Stomach (tissue), 8 donors: ENCODE measurements at regions not wholly inside any gene's neighbourhood (a gene's known extent, or its start where the extent isn't known, plus 50 kb on each side); places are given as distances from the start of the nearest gene placed in this dataset.
"Not testable (repeated sequence)": the region's sequence is repeated elsewhere in the genome, so short reads cannot be mapped to it uniquely, and the experiment has no call there.

Experiments used
- DNase-seq, 2 donors: peaks; one replicate each; pipeline versions ENCODE4 v3.0.0 to v3.0.0-alpha.2; 2013 to 2019
- H3K27ac ChIP-seq, 5 donors: fragments of 200-600 bp in 4 of 5; sonication (generic) in 4 of 5; one replicate each; pipeline ENCODE4 v1.5.1; 2013 to 2019; ENCODE audit warnings: mild to moderate bottlenecking in 1 of 5, moderate library complexity in 1 of 5
- H3K27me3 ChIP-seq, 3 donors: fragments of 200-600 bp; sonication (generic); one replicate each; pipeline ENCODE4 v1.5.1; 2017 to 2019; ENCODE audit warnings: mixed run types in 1 of 3
- H3K36me3 ChIP-seq, 4 donors: fragments of 200-600 bp; sonication (generic); 1 replicate in 3 of 4; 2 replicates in 1 of 4; pipeline ENCODE4 v1.5.1; 2016 to 2019
- H3K4me1 ChIP-seq, 4 donors: fragments of 200-600 bp; sonication (generic); one replicate each; pipeline ENCODE4 v1.5.1; 2016 to 2019
- H3K4me3 ChIP-seq, 4 donors: fragments of 200-600 bp; sonication (generic) in 3 of 4; one replicate each; pipeline ENCODE4 v1.5.1; 2016 to 2019; ENCODE audit warnings: mild to moderate bottlenecking in 1 of 4
- H3K9me3 ChIP-seq, 4 donors: fragments of 200-600 bp; sonication (generic); one replicate each; pipeline ENCODE4 v1.5.1; 2016 to 2019
- EP300 ChIP-seq: sonication (generic); formaldehyde crosslinking; IDR thresholded peaks from one replicate; pipeline ENCODE4 v1.6.1; 2017; ENCODE audit warnings: antibody characterized with exemption
- POLR2A ChIP-seq, 4 donors: fragments of 450-650 bp; IDR thresholded peaks; one replicate each; pipeline ENCODE4 v1.6.1; 2016; ENCODE audit warnings: antibody characterized with exemption in 4 of 4, control low read depth in 2 of 4, mild to moderate bottlenecking in 1 of 4, moderate library complexity in 1 of 4
- POLR2AphosphoS5 ChIP-seq, 3 donors: sonication (generic); formaldehyde crosslinking; IDR thresholded peaks; one replicate each; pipeline ENCODE4 v1.6.1; 2016; ENCODE audit warnings: antibody characterized with exemption in 3 of 3
- WGBS, 5 donors: extraction: QIAGEN DNeasy Blood & Tissue Kit in 3 of 5; methylation state at CpG; one replicate each; pipeline versions ENCODE4 v1.1.5 to v1.1.7; 2013 to 2018; 5-methylcytosine and 5-hydroxymethylcytosine counted together
- intact Hi-C: fragments of 100-400 bp; cut with DNase I; formaldehyde crosslinking; loops from one replicate; pipeline ENCODE4 v1.15.1; 2023; ENCODE audit warnings: low total_unique reads
- TF ChIP-seq, protein P1 (sequence below), 7 experiments: fragments of 450-650 bp in 4 of 7; fragments of 200-600 bp in 3 of 7; sonication (generic) in 3 of 7; IDR thresholded peaks; one replicate each; pipeline ENCODE4 v1.5.1; 2016 to 2019; ENCODE audit warnings: antibody characterized with exemption in 7 of 7, control low read depth in 2 of 7, mild to moderate bottlenecking in 1 of 7
- donor health status: healthy with polysubstance abuse.
- donor health status: Bipolar disorder and iron deficiency.
- donor health status: healthy.

GRCh38 chrX:28126886-28127285 lies 145.6 kb upstream of the DCAF8L1 start:
- Histone ChIP-seq H3K9me3 (peaks cover 0 to 6% (median 0%) of the 10 kb centered on the region in 4 donors), H3K27ac (no peak overlapping the region), H3K4me1 (no peaks in the 10 kb centered on the region), H3K4me3 (no peak overlapping the region), H3K36me3 (no peaks in the 10 kb centered on the region), H3K27me3 (no peaks in the 10 kb centered on the region)
- no peak for TF ChIP-seq EP300
- no peak for TF ChIP-seq POLR2A (IDR thresholded peaks at IDR 0.05)
- intact Hi-C loops, result no loop called here
- DNase-seq, result no peak

DNA sequence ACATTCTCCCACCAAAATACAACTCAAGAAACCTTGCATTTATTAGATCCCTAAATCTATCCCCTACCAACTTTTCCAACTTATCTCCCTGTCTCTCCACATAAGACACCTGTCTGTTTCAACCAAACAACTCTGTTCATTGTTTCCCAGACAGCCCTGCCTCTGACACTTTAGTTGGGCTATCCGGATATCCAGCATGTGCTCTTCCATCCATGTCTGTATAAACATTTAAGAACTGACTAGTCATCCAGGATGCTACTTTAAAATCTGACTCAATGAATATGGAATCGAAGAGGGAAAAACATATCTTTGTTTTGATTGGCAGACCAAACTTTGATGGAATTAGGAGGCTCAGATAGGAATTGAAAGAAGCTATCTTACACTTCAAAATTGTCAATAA lies 143.2 kb upstream of the DCAF8L1 start:
- TF ChIP-seq POLR2AphosphoS5 (IDR thresholded peaks at IDR 0.05) (no peak), EP300 (no peak), POLR2A (IDR thresholded peaks at IDR 0.05) (no peak)
- TF ChIP-seq, protein P1, sequence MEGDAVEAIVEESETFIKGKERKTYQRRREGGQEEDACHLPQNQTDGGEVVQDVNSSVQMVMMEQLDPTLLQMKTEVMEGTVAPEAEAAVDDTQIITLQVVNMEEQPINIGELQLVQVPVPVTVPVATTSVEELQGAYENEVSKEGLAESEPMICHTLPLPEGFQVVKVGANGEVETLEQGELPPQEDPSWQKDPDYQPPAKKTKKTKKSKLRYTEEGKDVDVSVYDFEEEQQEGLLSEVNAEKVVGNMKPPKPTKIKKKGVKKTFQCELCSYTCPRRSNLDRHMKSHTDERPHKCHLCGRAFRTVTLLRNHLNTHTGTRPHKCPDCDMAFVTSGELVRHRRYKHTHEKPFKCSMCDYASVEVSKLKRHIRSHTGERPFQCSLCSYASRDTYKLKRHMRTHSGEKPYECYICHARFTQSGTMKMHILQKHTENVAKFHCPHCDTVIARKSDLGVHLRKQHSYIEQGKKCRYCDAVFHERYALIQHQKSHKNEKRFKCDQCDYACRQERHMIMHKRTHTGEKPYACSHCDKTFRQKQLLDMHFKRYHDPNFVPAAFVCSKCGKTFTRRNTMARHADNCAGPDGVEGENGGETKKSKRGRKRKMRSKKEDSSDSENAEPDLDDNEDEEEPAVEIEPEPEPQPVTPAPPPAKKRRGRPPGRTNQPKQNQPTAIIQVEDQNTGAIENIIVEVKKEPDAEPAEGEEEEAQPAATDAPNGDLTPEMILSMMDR (IDR thresholded peaks at IDR 0.05), result no peak
- intact Hi-C loops, result no loop called here
- Histone ChIP-seq H3K27ac (no peak overlapping the region), H3K36me3 (no peaks in the 10 kb centered on the region), H3K9me3 (peaks cover 0 to 5% (median 0%) of the 10 kb centered on the region in 4 donors), H3K27me3 (no peaks in the 10 kb centered on the region), H3K4me3 (no peak overlapping the region), H3K4me1 (no peaks in the 10 kb centered on the region)
- WGBS, 5 donors, result 63 to 89% (median 70%) methylated on average over 2 of the region's 2 CpGs
- DNase-seq, result no peak

- WGBS, 5 donors, result 86 to 99% (median 89%) methylated on average over 6 to 8 of the region's 8 CpGs
- H3K4me1 ChIP-seq, result not testable (repeated sequence)
These were observed 139.5 kb upstream of the DCAF8L1 start for GRCh38 chrX:28120580-28121245.

DNA sequence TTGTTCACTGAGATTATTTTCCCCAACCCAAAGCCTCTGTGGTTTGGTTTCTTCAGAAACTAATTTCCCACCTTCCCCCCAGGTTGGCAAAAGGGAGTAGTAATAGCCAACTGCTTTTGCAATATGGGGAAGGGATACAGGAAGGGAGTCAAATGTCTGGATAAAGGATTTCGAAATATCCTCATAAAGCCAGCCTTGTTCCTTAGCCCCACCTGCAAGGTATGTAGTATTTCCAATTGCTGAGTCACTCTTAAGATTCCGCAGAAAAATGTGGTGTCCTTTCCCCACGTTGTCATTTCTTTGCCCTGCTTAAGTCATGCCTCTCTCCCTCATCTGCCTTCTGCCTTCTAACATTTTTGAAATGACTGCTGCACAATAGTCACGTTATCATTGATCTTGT lies 138.8 kb upstream of the DCAF8L1 start:
- intact Hi-C loops, result no loop called here

More at GRCh38 chrX:28120580-28121245, 139.5 kb upstream of the DCAF8L1 start:
- H3K4me3 ChIP-seq, intact Hi-C loops, H3K9me3 ChIP-seq, DNase-seq, H3K27ac ChIP-seq, H3K27me3 ChIP-seq, H3K36me3 ChIP-seq: not testable (repeated sequence)

DNA sequence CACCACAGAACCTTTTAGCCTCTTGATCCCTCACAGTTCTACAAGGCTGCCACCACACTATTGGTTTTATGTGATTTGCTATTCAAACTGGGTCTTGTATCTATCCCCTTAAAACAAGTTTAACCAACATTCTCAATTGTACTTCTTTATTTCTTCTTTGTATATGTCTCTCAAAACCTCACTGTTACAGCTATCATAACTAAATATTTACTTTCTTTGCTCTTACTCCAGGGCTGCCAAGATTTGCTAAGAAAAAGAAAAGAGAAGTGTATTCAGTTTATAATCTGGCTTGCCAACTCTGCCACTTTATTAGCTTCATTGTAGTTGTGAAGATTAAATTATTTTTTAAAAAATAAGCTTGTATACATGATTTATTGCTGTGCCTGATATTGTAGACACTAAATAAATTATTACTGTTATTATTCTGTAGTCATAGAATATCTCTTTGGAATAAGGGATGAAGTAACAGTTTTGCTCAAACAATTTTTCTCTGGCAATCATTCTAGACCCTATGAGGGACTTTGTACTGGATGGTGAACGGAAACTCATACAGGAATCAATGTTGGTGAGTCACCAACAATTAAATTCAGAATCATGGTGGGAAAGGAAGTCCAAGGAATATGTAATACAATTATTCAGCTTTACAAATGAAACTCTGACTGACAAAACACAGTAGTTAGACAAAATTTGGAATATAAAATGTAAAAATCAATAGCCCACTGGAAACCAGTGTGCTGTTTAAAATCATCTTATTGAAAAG lies 127.1 kb upstream of the DCAF8L1 start:
- no peak overlapping the region for H3K27ac ChIP-seq
- no peaks in the 10 kb centered on the region for H3K9me3 ChIP-seq
- DNase-seq, result peak in 1 of 2 donors; percentile 8
- no peaks in the 10 kb centered on the region for H3K36me3 ChIP-seq
- 5 to 32% (median 17%) methylated on average over 1 of the region's 1 CpG for WGBS, 5 donors
- intact Hi-C loops, result no loop called here
- H3K4me3 ChIP-seq, result no peak overlapping the region
- H3K27me3 ChIP-seq, result no peaks in the 10 kb centered on the region
- TF ChIP-seq EP300 (no peak), POLR2A (IDR thresholded peaks at IDR 0.05) (no peak), POLR2AphosphoS5 (IDR thresholded peaks at IDR 0.05) (no peak)
- TF ChIP-seq, protein P1 (IDR thresholded peaks at IDR 0.05), result no peak
- H3K4me1 ChIP-seq, result no peaks in the 10 kb centered on the region

More for the DNA sequence above, 138.8 kb upstream of the DCAF8L1 start:
- Histone ChIP-seq H3K9me3 (no peaks in the 10 kb centered on the region), H3K27me3 (no peaks in the 10 kb centered on the region), H3K4me3 (no peak overlapping the region), H3K4me1 (no peaks in the 10 kb centered on the region), H3K27ac (no peak overlapping the region), H3K36me3 (no peaks in the 10 kb centered on the region)
- TF ChIP-seq POLR2AphosphoS5 (IDR thresholded peaks at IDR 0.05) (no peak), EP300 (no peak)
- TF ChIP-seq, protein P1 (IDR thresholded peaks at IDR 0.05), result no peak
- WGBS, 5 donors, result 60 to 84% (median 80%) methylated on average over 4 of the region's 4 CpGs
- DNase-seq, result no peak
